Heart left ventricle (tissue), 16 donors: ENCODE measurements at regions not wholly inside any gene's neighbourhood (a gene's known extent, or its start where the extent isn't known, plus 50 kb on each side); places are given as distances from the start of the nearest gene placed in this dataset.
A peak's percentile ranks its signal among the peaks of the same experiment; 100 is the strongest.

Experiments used
- ATAC-seq, 4 donors: fragments of 200-7000 bp; cut with Tn5 transposase; one replicate each; pipeline ENCODE4 v1.9.1; 2020 to 2022; ENCODE audit warnings: moderate library complexity in 4 of 4, mild to moderate bottlenecking in 3 of 4, moderate number of reproducible peaks in 1 of 4
- DNase-seq, 5 donors: peaks; one replicate each; pipeline ENCODE4 v3.0.0-alpha.2; 2020
- H3K27ac ChIP-seq, 12 donors: fragments of 200-600 bp; sonication (generic) in 4 of 12; one replicate each; pipeline versions ENCODE4 v1.5.0 to v1.8.0; 2016 to 2022; ENCODE audit warnings: mild to moderate bottlenecking in 2 of 12
- H3K27me3 ChIP-seq, 9 donors: fragments of 200-600 bp; sonication (generic) in 2 of 9; one replicate each; pipeline versions ENCODE4 v1.5.1 to v1.8.0; 2016 to 2022; ENCODE audit warnings: mild to moderate bottlenecking in 3 of 9
- H3K36me3 ChIP-seq, 9 donors: fragments of 200-600 bp; sonication (generic) in 2 of 9; one replicate each; pipeline versions ENCODE4 v1.5.0 to v1.8.0; 2018 to 2022; ENCODE audit warnings: mild to moderate bottlenecking in 2 of 9
- H3K4me1 ChIP-seq, 12 donors: fragments of 200-600 bp; sonication (generic) in 4 of 12; one replicate each; pipeline versions ENCODE4 v1.5.0 to v1.8.0; 2016 to 2022; ENCODE audit warnings: mild to moderate bottlenecking in 3 of 12
- H3K4me3 ChIP-seq, 12 donors: fragments of 200-600 bp; sonication (generic) in 4 of 12; one replicate each; pipeline versions ENCODE4 v1.5.0 to v1.8.0; 2017 to 2022; ENCODE audit warnings: mild to moderate bottlenecking in 9 of 12, moderate library complexity in 4 of 12
- H3K9me3 ChIP-seq, 12 donors: fragments of 200-600 bp; sonication (generic) in 4 of 12; one replicate each; pipeline versions ENCODE4 v1.5.0 to v1.8.0; 2016 to 2022; ENCODE audit warnings: mild to moderate bottlenecking in 1 of 12
- POLR2A ChIP-seq, 2 donors: fragments of 450-650 bp; IDR thresholded peaks; one replicate each; pipeline ENCODE4 v1.6.1; 2017; ENCODE audit warnings: antibody characterized with exemption in 2 of 2, mild to moderate bottlenecking in 2 of 2, moderate library complexity in 2 of 2
- whole genome bisulfite sequencing, 4 donors: extraction: QIAGEN DNeasy Blood & Tissue Kit in 2 of 4; methylation state at CpG; one replicate each; pipeline versions ENCODE4 v1.1.5 to v1.1.7; 2013 to 2018; 5-methylcytosine and 5-hydroxymethylcytosine counted together
- intact Hi-C, 10 donors: fragments of 100-400 bp; cut with DNase I; formaldehyde crosslinking; loops; one replicate each; pipeline versions ENCODE4 v1.11.1 to v1.14.2; 2022
- TF ChIP-seq, protein P1 (sequence below), 12 donors: fragments of 200-600 bp; sonication (generic) in 4 of 12; IDR thresholded peaks; one replicate each; pipeline versions ENCODE4 v1.5.0 to v1.8.0; 2018 to 2022; ENCODE audit warnings: antibody characterized with exemption in 12 of 12, mild to moderate bottlenecking in 5 of 12
- donor health status: ischemic (EF 13 %, LVEDD 7.1; RV severe dilation, severe dysfunction).
- donor health status: healthy with polysubstance abuse.
- donor health status: DM: no; HTN: yes; CAD: no.
- donor health status: DM: no; HTN: no; CAD: no.
- donor health status: ischemic (EF 25% LVEDD 6.9; RV normal size, moderate dysfunction).
- donor health status: ischemic (EF 25% LVEDD 5.7; RV mildly dilated, moderate dysfunction).
- donor health status: healthy.
- donor health status: DM: yes; HTN: yes; CAD: no.
- donor health status: ischemic (EF 35%, LVEDD 5.7; RV mildly dilated, moderate dysfunction).
- donor health status: nonischemic (EF 11% LVEDD 7.7; RV severe dilation, severe dysfunction).
- donor health status: DM: yes; HTN: yes; CAD: no.
- donor health status: PGD.
- donor health status: ischemic (EF 29% LVEDD 5.4; RV normal size, mild dysfunction).
- donor health status: nonischemic (EF 23%, LVEDD 6.1; RV moderate dilation, normal function).

DNA sequence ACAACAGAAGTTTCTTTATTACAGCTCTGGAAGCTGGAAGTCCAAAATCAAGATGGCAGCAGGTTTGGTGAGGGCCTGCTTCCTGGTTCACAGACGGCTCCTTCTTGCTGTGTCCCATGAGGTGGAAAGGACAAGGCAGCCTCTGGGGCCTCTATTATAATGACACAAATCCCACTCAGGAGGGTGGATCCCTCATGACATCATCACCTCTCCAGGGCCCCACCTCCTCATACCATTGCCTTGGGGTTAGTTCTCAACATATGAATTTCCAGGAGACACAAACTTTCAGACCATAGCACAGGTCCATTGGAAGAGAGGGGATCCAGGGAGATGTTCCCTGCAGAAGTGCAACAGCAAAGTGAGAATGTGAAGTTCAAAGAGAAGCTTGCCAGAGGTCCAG is 202.8 kb downstream of the TFCP2L1 start:
- Histone ChIP-seq H3K4me3 (no peak overlapping the region), H3K36me3 (no peaks in the 10 kb centered on the region), H3K27me3 (peaks cover 0 to 34% (median 2%) of the 10 kb centered on the region in 9 donors), H3K9me3 (no peaks in the 10 kb centered on the region), H3K27ac (no peak overlapping the region), H3K4me1 (no peaks in the 10 kb centered on the region)
- TF ChIP-seq POLR2A (IDR thresholded peaks at IDR 0.05) = no peak
- TF ChIP-seq, protein P1, sequence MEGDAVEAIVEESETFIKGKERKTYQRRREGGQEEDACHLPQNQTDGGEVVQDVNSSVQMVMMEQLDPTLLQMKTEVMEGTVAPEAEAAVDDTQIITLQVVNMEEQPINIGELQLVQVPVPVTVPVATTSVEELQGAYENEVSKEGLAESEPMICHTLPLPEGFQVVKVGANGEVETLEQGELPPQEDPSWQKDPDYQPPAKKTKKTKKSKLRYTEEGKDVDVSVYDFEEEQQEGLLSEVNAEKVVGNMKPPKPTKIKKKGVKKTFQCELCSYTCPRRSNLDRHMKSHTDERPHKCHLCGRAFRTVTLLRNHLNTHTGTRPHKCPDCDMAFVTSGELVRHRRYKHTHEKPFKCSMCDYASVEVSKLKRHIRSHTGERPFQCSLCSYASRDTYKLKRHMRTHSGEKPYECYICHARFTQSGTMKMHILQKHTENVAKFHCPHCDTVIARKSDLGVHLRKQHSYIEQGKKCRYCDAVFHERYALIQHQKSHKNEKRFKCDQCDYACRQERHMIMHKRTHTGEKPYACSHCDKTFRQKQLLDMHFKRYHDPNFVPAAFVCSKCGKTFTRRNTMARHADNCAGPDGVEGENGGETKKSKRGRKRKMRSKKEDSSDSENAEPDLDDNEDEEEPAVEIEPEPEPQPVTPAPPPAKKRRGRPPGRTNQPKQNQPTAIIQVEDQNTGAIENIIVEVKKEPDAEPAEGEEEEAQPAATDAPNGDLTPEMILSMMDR (IDR thresholded peaks at IDR 0.05) = no peak
- DNase-seq (no peak), ATAC-seq (no peak)
- intact Hi-C loops = loop anchor here in 1 of 10 donors (10.0 kb wide), 1 partner anchor 747 kb away; no protein-coding TSS in a partner anchor
- 51 to 67% (median 56%) methylated on average over 1 of the region's 1 CpG for WGBS, 4 donors

DNA sequence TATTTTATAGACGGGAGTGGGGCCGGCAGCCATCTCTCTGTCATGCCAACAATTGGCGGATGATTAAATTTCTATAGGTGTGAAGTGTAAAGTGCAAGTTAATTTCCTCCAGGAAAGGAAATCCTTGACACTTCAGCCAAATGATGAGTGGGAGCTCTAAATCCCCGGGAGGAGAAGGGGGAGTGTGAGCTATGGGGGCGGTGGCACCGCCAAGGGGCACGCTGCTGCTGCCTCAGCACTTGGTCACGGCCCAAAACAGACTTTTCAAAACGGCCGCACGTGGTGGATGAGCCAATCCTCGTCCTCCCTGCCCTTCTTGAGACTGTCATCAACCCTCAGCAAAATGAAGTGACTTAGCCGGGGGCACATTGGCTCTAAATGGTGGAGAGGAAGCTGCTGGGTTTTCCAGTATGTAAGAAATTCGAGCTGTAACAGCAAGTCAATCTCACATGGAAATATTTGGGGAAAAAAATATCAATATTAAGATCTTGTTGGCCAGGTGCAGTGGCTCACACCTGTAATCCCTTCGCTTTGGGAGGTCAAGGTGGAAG is 200.8 kb downstream of the TFCP2L1 start:
- Histone ChIP-seq H3K36me3 (no peaks in the 10 kb centered on the region), H3K4me3 (no peak overlapping the region), H3K27me3 (peaks cover 0 to 32% (median 2%) of the 10 kb centered on the region in 9 donors), H3K27ac (no peak overlapping the region), H3K9me3 (no peaks in the 10 kb centered on the region), H3K4me1 (peaks cover 0 to 11% (median 0%) of the 10 kb centered on the region in 12 donors)
- ATAC-seq (no peak), DNase-seq (no peak)
- 41 to 60% (median 47%) methylated on average over 15 of the region's 15 CpGs for WGBS, 4 donors
- intact Hi-C loops = loop anchor here in 1 of 10 donors (10.0 kb wide), 1 partner anchor 749 kb away; no protein-coding TSS in a partner anchor
- TF ChIP-seq, protein P1 (IDR thresholded peaks at IDR 0.05) = no peak
- no peak for TF ChIP-seq POLR2A (IDR thresholded peaks at IDR 0.05)

DNA sequence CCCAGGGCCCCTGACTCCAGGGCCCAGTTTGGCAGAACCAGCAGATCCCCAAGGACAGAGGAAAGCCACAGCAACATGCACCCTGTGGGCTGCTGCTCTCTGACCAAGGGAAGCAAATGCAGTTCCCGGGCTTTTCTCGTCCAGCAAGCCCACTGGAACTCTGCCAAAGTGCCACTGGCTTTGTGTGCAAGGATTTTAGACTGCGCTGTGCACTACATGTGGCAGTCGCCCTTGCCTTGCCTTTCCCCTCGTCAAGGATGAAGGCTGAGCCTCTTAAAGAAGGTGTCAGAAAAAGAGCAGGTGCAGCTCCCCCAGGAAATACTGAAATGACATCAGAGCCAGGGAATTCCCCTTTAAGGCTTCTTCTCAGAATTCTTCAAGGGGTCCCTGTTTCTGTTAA is 199.2 kb downstream of the TFCP2L1 start:
- DNase-seq (no peak), ATAC-seq (no peak)
- TF ChIP-seq, protein P1 (IDR thresholded peaks at IDR 0.05) = no peak
- no peak for TF ChIP-seq POLR2A (IDR thresholded peaks at IDR 0.05)
- Histone ChIP-seq H3K27ac (no peak overlapping the region), H3K27me3 (peaks cover 0 to 22% (median 0%) of the 10 kb centered on the region in 9 donors), H3K36me3 (no peaks in the 10 kb centered on the region), H3K4me1 (peaks cover 0 to 13% (median 0%) of the 10 kb centered on the region in 12 donors), H3K4me3 (no peak overlapping the region), H3K9me3 (no peaks in the 10 kb centered on the region)
- 35 to 80% (median 41%) methylated on average over 1 to 5 of the region's 5 CpGs for WGBS, 4 donors
- intact Hi-C loops = loop anchor here in 1 of 10 donors (10.0 kb wide), 1 partner anchor 751 kb away; no protein-coding TSS in a partner anchor

DNA sequence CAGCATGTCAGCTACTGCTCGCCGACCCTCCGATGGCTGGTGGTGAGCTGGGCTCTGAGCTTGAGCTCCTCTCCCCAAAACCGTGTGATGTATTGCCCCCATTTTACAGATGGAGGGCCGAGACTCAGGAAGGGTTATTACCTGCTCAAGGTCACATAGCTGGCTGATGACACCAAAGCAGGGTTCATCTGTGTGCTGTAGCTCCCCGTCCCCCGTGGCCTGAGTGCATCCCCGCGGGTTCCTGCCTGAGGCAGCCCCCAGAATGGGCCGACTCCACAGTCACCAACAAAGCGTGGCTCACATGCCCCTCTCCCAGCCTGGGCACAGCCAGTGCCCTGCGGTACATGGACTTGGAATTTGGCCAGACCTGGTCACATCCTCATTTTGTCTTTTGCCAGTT is 198.6 kb downstream of the TFCP2L1 start:
- no peak for ATAC-seq
- Histone ChIP-seq H3K27me3 (peaks cover 0 to 21% (median 0%) of the 10 kb centered on the region in 9 donors), H3K27ac (no peak overlapping the region), H3K4me1 (peaks cover 0 to 13% (median 0%) of the 10 kb centered on the region in 12 donors), H3K9me3 (no peaks in the 10 kb centered on the region), H3K36me3 (no peaks in the 10 kb centered on the region), H3K4me3 (no peak overlapping the region)
- WGBS, 4 donors = 81 to 90% (median 86%) methylated on average over 12 of the region's 12 CpGs
- DNase-seq = peak in 1 of 5 donors; percentile 48
- intact Hi-C loops = loop anchor here in 1 of 10 donors (10.0 kb wide), 1 partner anchor 752 kb away; no protein-coding TSS in a partner anchor
- TF ChIP-seq POLR2A (IDR thresholded peaks at IDR 0.05) = no peak
- TF ChIP-seq, protein P1 (IDR thresholded peaks at IDR 0.05) = no peak
